ENCODE measurements at regions not wholly inside any gene's neighbourhood (a gene's known extent, or its start where the extent isn't known, plus 50 kb on each side); places are given as distances from the start of the nearest gene placed in this dataset.

DNA sequence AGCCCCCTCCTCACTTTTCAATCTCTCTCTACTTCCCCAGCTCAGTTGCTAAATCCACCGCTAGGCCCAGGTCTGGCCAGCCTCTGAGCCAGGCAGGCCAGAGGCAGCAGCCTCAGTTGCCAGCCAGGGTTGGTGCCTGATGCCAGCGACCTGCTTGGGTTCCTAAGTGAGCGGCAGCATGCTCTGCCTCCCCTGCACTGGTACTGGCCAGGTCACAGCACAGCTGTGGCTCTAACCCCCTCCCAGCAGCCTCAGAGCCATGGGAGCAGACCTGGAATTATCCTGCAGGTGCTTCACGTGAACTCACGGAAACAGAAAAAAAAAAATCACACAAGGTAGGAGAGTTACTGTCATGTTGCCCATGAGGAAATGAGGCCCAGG lies 82.5 kb upstream of the ATF3 start:
- DNase-seq, result no peak
- no peaks in the 10 kb centered on the region for H3K27me3 ChIP-seq
- 88 to 96% methylated on average over 3 to 5 of the region's 5 CpGs for WGBS, 2 donors (ENCODE audit: low coverage in 1 of 2)
- in situ Hi-C loops (cut with MboI; ENCODE audit: low pct_ligation_motif_present in 1 of 4, low pct_unique_long_range_greater_than_20kb in 1 of 4, low sequenced_read_pairs in 3 of 4), result no loop called here
- no peak overlapping the region for H3K4me3 ChIP-seq
- H3K9me3 ChIP-seq, result no peaks in the 10 kb centered on the region
- H3K4me1 ChIP-seq, result peaks cover 0 to 2% (median under 1%) of the 10 kb centered on the region in 4 donors
- no peaks in the 10 kb centered on the region for H3K36me3 ChIP-seq
- intact Hi-C loops (cut with DNase I; ENCODE audit: low total_unique reads), result no loop called here
- no peak overlapping the region for H3K27ac ChIP-seq
- TF ChIP-seq, protein P1, sequence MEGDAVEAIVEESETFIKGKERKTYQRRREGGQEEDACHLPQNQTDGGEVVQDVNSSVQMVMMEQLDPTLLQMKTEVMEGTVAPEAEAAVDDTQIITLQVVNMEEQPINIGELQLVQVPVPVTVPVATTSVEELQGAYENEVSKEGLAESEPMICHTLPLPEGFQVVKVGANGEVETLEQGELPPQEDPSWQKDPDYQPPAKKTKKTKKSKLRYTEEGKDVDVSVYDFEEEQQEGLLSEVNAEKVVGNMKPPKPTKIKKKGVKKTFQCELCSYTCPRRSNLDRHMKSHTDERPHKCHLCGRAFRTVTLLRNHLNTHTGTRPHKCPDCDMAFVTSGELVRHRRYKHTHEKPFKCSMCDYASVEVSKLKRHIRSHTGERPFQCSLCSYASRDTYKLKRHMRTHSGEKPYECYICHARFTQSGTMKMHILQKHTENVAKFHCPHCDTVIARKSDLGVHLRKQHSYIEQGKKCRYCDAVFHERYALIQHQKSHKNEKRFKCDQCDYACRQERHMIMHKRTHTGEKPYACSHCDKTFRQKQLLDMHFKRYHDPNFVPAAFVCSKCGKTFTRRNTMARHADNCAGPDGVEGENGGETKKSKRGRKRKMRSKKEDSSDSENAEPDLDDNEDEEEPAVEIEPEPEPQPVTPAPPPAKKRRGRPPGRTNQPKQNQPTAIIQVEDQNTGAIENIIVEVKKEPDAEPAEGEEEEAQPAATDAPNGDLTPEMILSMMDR (IDR thresholded peaks at IDR 0.05), result no peak

GRCh38 chr1:212528501-212528900 lies 80.1 kb upstream of the ATF3 start:
- DNase-seq, result no peak
- TF ChIP-seq POLR2A (IDR thresholded peaks at IDR 0.05), result no peak
- no peaks in the 10 kb centered on the region for H3K9me3 ChIP-seq
- no peaks in the 10 kb centered on the region for H3K27me3 ChIP-seq
- H3K36me3 ChIP-seq, result no peaks in the 10 kb centered on the region
- in situ Hi-C loops (cut with MboI; ENCODE audit: low pct_ligation_motif_present in 1 of 4, low pct_unique_long_range_greater_than_20kb in 1 of 4, low sequenced_read_pairs in 3 of 4) (no loop called here), intact Hi-C loops (cut with DNase I; ENCODE audit: low total_unique reads) (no loop called here)
- 83 to 86% methylated on average over 1 of the region's 1 CpG for WGBS, 2 donors (ENCODE audit: low coverage in 1 of 2)
- H3K27ac ChIP-seq, result no peak overlapping the region
- H3K4me1 ChIP-seq, result no peaks in the 10 kb centered on the region
- H3K4me3 ChIP-seq, result no peak overlapping the region

DNA sequence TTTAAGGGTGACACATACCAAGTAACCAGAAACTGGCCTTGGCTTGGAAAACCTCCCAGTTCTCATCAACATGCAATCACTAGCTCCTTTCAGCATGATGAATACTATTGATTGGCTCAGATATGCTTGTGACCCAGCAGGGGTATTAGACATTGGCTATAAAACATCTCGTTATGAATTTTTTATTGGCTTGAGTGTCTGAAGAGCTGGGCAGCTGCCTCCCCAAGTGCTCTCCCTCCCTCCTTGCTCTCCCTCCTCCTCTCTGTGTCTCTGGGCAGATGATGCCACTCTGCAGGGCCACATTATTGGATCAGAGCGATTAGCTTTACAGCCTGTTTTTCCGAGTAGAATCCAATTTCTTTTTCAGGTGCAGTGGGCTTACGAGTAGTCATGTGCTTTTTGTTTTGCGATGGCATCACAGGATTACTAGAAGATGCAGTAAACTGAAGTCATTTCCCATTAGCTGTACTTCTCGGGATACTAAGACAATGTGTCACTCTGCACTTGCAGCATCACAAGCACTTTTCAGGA lies 79.3 kb upstream of the ATF3 start:
- no peak for DNase-seq
- H3K36me3 ChIP-seq, result no peaks in the 10 kb centered on the region
- H3K27ac ChIP-seq, result no peak overlapping the region
- H3K4me3 ChIP-seq, result no peak overlapping the region
- TF ChIP-seq, protein P1 (IDR thresholded peaks at IDR 0.05), result no peak
- TF ChIP-seq POLR2AphosphoS5 (IDR thresholded peaks at IDR 0.05) (no peak), POLR2A (IDR thresholded peaks at IDR 0.05) (no peak), EP300 (IDR thresholded peaks at IDR 0.05; ENCODE audit: low read depth) (no peak)
- H3K27me3 ChIP-seq, result no peaks in the 10 kb centered on the region
- H3K4me1 ChIP-seq, result no peaks in the 10 kb centered on the region
- H3K9me3 ChIP-seq, result no peaks in the 10 kb centered on the region
- 66 to 77% methylated on average over 5 to 6 of the region's 6 CpGs for WGBS, 2 donors (ENCODE audit: low coverage in 1 of 2)
- in situ Hi-C loops (cut with MboI; ENCODE audit: low pct_ligation_motif_present in 1 of 4, low pct_unique_long_range_greater_than_20kb in 1 of 4, low sequenced_read_pairs in 3 of 4), result no loop called here
- intact Hi-C loops (cut with DNase I; ENCODE audit: low total_unique reads), result no loop called here

DNA sequence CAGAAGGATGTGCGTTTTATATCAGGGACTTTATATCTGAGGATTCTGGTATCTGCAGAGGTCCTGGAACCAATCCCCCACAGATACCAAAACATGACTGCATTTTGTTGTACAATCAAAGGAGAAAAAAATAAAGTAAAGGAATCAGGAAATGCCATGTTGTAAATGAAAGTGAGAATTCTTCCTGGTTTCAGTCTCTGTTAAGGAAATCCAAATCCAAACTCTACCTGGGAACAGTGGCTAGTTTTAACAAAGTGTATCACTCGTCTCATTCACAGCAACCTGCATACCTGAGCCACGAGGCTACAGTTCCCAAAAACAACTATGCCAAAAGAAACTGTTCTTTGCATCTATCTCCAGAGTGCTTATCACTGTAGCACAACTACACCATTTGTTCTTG lies 77.3 kb upstream of the ATF3 start:
- Histone ChIP-seq H3K36me3 (no peaks in the 10 kb centered on the region), H3K9me3 (no peaks in the 10 kb centered on the region), H3K27ac (no peak overlapping the region), H3K4me3 (no peak overlapping the region), H3K27me3 (no peaks in the 10 kb centered on the region), H3K4me1 (no peaks in the 10 kb centered on the region)
- no peak for DNase-seq
- intact Hi-C loops (cut with DNase I; ENCODE audit: low total_unique reads) (no loop called here), in situ Hi-C loops (cut with MboI; ENCODE audit: low pct_ligation_motif_present in 1 of 4, low pct_unique_long_range_greater_than_20kb in 1 of 4, low sequenced_read_pairs in 3 of 4) (no loop called here)
- WGBS, 2 donors (ENCODE audit: low coverage in 1 of 2), result 55 to 63% methylated on average over 3 of the region's 3 CpGs
- TF ChIP-seq POLR2A (IDR thresholded peaks at IDR 0.05) (no peak), EP300 (IDR thresholded peaks at IDR 0.05; ENCODE audit: low read depth) (no peak), POLR2AphosphoS5 (IDR thresholded peaks at IDR 0.05) (no peak)
- TF ChIP-seq, protein P1 (IDR thresholded peaks at IDR 0.05), result no peak

DNA sequence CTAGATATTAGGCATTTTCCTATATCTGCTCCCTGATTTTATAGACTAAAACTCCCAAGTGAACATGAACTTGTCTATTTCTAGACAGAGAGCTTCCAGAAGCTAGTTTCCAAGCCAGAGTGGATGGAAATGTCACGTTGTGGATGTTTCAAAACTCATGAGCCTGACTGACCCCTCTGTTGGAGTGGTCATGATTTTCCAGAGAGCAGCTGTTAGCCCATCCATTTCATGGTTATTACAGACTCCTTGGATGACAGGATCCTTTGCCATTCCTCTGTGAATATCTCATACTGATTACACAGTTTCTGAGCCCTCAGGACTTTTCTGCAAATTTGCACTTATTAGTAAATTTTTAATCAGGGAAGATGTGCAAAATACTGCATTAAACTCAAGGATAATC lies 76.8 kb upstream of the ATF3 start:
- TF ChIP-seq, protein P1 (IDR thresholded peaks at IDR 0.05), result no peak
- TF ChIP-seq POLR2A (IDR thresholded peaks at IDR 0.05) (no peak), POLR2AphosphoS5 (IDR thresholded peaks at IDR 0.05) (no peak), EP300 (IDR thresholded peaks at IDR 0.05; ENCODE audit: low read depth) (no peak)
- H3K36me3 ChIP-seq, result no peaks in the 10 kb centered on the region
- H3K4me1 ChIP-seq, result no peaks in the 10 kb centered on the region
- 64% methylated on average over 1 of the region's 1 CpG; no CpG with 5 or more reads in 1 of the 2 donors for WGBS, 2 donors (ENCODE audit: low coverage in 1 of 2)
- H3K4me3 ChIP-seq, result no peak overlapping the region
- no peaks in the 10 kb centered on the region for H3K27me3 ChIP-seq
- DNase-seq, result no peak
- in situ Hi-C loops (cut with MboI; ENCODE audit: low pct_ligation_motif_present in 1 of 4, low pct_unique_long_range_greater_than_20kb in 1 of 4, low sequenced_read_pairs in 3 of 4), result no loop called here
- intact Hi-C loops (cut with DNase I; ENCODE audit: low total_unique reads), result no loop called here
- no peak overlapping the region for H3K27ac ChIP-seq
- H3K9me3 ChIP-seq, result no peaks in the 10 kb centered on the region
